Gastrocnemius medialis (tissue), 4 donors: ENCODE measurements at regions not wholly inside any gene's neighbourhood (a gene's known extent, or its start where the extent isn't known, plus 50 kb on each side); places are given as distances from the start of the nearest gene placed in this dataset.

Source experiments
- ATAC-seq, 2 donors: fragments of 150-250 bp; one replicate each; pipeline ENCODE4 v1.9.1; 2016
- DNase-seq, 2 donors: peaks; one replicate each; pipeline ENCODE4 v3.0.0-alpha.2; 2019
- H3K27ac ChIP-seq, 4 donors: fragments of 200-600 bp; sonication (generic); 1 replicate in 1 of 4; 2 replicates in 3 of 4; pipeline ENCODE4 v1.5.1; 2016 to 2018; ENCODE audit warnings: mild to moderate bottlenecking in 2 of 4, moderate library complexity in 1 of 4
- H3K27me3 ChIP-seq, 3 donors: fragments of 200-600 bp; sonication (generic) in 2 of 3; 1 replicate in 1 of 3; 2 replicates in 2 of 3; pipeline versions ENCODE4 v1.5.1 to v1.6.0; 2016 to 2019; ENCODE audit warnings: mild to moderate bottlenecking in 1 of 3, moderate library complexity in 1 of 3
- H3K36me3 ChIP-seq, 2 donors: fragments of 200-600 bp; sonication (generic) in 1 of 2; one replicate each; pipeline ENCODE4 v1.5.1; 2017 to 2018
- H3K4me1 ChIP-seq, 2 donors: fragments of 200-600 bp; sonication (generic) in 1 of 2; one replicate each; pipeline ENCODE4 v1.5.1; 2016 to 2017; ENCODE audit warnings: mild to moderate bottlenecking in 2 of 2
- H3K4me3 ChIP-seq, 4 donors: fragments of 200-600 bp; sonication (generic) in 3 of 4; 1 replicate in 1 of 4; 2 replicates in 3 of 4; pipeline ENCODE4 v1.5.1; 2016 to 2019; ENCODE audit warnings: mild to moderate bottlenecking in 2 of 4
- H3K9me3 ChIP-seq, 3 donors: fragments of 200-600 bp; sonication (generic) in 2 of 3; 1 replicate in 1 of 3; 2 replicates in 2 of 3; pipeline ENCODE4 v1.5.1; 2016 to 2019
- POLR2A ChIP-seq, 2 donors: fragments of 450-650 bp; IDR thresholded peaks; one replicate each; pipeline ENCODE4 v1.6.1; 2017; ENCODE audit warnings: antibody characterized with exemption in 2 of 2, mild to moderate bottlenecking in 2 of 2, moderate library complexity in 2 of 2
- in situ Hi-C, 4 donors: fragments of 200-750 bp; cut with MboI; loops; one replicate each; pipeline versions ENCODE4 v1.15.0 to v1.8.0; 2017; ENCODE audit warnings: low sequenced_read_pairs in 4 of 4
- intact Hi-C: fragments of 100-400 bp; cut with DNase I; formaldehyde crosslinking; loops from one replicate; pipeline ENCODE4 v1.15.1; 2023; ENCODE audit warnings: low total_unique reads
- TF ChIP-seq, protein P1 (sequence below), 5 experiments: fragments of 450-650 bp in 3 of 5; fragments of 200-600 bp in 2 of 5; sonication (generic) in 2 of 5; IDR thresholded peaks in 4 of 5; conservative IDR thresholded peaks in 1 of 5; 1 replicate in 4 of 5; 2 replicates in 1 of 5; pipeline ENCODE4 v1.5.1; 2016 to 2019; ENCODE audit warnings: antibody characterized with exemption in 5 of 5, mild to moderate bottlenecking in 3 of 5, moderate library complexity in 3 of 5

DNA sequence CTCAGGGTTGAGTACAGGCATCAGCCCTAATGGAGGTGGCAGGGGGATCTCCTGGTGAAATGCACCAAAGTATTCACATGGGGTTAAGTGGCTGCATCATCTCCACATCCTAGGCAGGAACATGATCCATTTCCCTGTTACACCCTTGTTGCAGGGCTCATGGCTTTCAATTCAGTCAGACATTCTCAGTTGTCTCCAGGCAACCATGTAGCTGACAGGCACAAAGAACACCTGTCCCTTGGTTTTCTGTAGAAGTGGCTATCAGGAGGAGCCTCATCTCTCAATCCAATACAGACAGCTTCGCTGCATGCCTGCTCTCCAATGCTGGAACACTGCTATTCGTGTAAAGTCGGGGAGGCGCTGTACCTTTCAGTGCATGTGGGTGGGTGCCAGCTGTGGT lies 299.0 kb upstream of the FOXG1 start:
- Histone ChIP-seq H3K27ac (no peak overlapping the region), H3K4me3 (no peak overlapping the region), H3K27me3 (no peaks in the 10 kb centered on the region), H3K4me1 (no peaks in the 10 kb centered on the region), H3K9me3 (no peaks in the 10 kb centered on the region), H3K36me3 (no peaks in the 10 kb centered on the region)
- intact Hi-C loops (no loop called here), in situ Hi-C loops (no loop called here)
- ATAC-seq (no peak), DNase-seq (no peak)
- TF ChIP-seq, protein P1, sequence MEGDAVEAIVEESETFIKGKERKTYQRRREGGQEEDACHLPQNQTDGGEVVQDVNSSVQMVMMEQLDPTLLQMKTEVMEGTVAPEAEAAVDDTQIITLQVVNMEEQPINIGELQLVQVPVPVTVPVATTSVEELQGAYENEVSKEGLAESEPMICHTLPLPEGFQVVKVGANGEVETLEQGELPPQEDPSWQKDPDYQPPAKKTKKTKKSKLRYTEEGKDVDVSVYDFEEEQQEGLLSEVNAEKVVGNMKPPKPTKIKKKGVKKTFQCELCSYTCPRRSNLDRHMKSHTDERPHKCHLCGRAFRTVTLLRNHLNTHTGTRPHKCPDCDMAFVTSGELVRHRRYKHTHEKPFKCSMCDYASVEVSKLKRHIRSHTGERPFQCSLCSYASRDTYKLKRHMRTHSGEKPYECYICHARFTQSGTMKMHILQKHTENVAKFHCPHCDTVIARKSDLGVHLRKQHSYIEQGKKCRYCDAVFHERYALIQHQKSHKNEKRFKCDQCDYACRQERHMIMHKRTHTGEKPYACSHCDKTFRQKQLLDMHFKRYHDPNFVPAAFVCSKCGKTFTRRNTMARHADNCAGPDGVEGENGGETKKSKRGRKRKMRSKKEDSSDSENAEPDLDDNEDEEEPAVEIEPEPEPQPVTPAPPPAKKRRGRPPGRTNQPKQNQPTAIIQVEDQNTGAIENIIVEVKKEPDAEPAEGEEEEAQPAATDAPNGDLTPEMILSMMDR (IDR thresholded peaks at IDR 0.05 in 4 of 5, conservative IDR thresholded peaks at IDR 0.05 in 1 of 5) = no peak

DNA sequence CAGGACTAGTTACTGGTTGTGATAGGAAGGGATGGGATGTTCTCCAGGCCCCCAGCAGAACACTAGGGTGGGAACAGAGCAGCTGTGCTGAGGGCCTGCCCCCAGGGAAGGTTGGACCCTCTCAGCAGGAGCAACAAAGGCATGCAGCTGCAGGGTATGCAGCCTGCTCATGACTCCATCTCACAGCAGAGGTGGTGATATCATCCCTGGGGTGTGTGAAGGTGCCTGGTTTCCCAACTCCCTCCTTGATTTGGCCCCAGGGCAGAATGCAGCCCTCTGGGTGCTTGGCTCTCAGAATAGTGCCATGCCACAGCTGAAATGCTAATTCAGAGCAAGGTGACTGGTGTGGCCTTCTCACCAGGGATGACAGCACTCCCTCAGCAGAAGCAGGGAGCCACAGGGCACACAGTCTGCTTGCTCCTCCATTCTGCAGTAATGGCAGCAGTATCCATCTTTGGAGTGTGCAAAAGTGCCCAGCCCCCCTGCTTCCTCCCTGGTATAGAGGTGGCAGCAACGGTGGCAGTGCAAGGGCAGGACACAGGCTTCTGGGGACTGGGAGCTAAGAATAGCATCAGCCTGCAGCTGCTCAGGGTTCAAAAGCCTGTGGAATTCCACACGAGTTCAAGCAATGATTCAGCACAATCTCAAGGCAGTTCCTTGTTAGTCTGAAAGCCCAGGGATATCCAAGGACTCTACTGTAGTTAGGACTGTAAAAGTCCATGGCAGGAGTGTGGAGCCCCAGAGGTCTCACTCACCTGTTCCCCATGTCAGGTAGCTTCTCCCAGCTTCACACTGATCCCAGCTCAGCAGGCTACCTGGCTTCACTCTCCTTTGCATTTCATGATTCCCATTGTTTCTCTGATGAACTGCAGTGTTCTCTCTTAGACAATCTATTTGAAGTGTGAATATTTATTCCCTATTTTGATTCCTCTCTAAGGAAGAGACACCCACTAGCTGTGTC lies 298.1 kb upstream of the FOXG1 start:
- Histone ChIP-seq H3K36me3 (no peaks in the 10 kb centered on the region), H3K27ac (no peak overlapping the region), H3K4me1 (no peaks in the 10 kb centered on the region), H3K27me3 (no peaks in the 10 kb centered on the region), H3K9me3 (no peaks in the 10 kb centered on the region), H3K4me3 (no peak overlapping the region)
- ATAC-seq (no peak), DNase-seq (no peak)
- intact Hi-C loops (no loop called here), in situ Hi-C loops (no loop called here)
- no peak for TF ChIP-seq POLR2A (IDR thresholded peaks at IDR 0.05)
- TF ChIP-seq, protein P1 (IDR thresholded peaks at IDR 0.05 in 4 of 5, conservative IDR thresholded peaks at IDR 0.05 in 1 of 5) = no peak

DNA sequence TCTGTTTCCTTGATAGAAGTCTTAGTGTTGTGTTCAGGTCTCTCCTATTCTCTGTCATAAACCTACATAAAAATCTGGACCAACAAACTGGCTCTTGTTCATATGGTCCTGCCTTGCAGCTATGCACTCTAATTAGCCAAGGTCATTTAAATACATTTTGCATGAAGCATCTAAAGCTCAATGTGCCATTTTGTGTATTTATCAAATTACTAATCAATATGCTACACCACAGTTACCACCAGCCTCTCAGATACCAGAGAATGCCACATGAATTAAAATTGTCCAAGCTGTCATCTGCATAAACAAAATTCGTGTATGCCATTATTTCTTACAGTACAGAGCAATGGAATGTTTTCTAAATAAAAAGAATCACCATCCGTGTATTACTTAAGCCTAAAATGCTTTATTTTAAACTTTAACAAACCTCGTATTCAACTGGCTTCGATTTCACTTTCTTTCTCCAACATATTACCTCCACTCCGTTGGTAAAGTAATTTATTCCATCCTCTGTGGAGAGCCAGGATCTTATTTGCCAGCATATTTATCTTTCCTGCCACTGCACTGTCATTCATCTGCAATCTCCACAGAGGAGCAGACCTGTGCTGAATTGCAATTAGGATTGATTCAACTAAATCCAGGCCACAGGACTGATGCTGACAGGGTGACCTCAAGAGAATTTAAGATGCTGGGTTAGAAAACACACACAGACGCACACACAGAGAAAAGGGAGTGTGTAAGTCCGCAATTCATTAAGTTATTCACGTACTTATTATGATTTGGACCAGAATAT lies 284.1 kb upstream of the FOXG1 start:
- Histone ChIP-seq H3K36me3 (no peaks in the 10 kb centered on the region), H3K4me3 (no peak overlapping the region), H3K27me3 (no peaks in the 10 kb centered on the region), H3K4me1 (no peaks in the 10 kb centered on the region), H3K27ac (no peak overlapping the region), H3K9me3 (no peaks in the 10 kb centered on the region)
- intact Hi-C loops (no loop called here), in situ Hi-C loops (no loop called here)
- DNase-seq (no peak), ATAC-seq (no peak)
- TF ChIP-seq, protein P1 (IDR thresholded peaks at IDR 0.05 in 4 of 5, conservative IDR thresholded peaks at IDR 0.05 in 1 of 5) = no peak
- TF ChIP-seq POLR2A (IDR thresholded peaks at IDR 0.05) = no peak

DNA sequence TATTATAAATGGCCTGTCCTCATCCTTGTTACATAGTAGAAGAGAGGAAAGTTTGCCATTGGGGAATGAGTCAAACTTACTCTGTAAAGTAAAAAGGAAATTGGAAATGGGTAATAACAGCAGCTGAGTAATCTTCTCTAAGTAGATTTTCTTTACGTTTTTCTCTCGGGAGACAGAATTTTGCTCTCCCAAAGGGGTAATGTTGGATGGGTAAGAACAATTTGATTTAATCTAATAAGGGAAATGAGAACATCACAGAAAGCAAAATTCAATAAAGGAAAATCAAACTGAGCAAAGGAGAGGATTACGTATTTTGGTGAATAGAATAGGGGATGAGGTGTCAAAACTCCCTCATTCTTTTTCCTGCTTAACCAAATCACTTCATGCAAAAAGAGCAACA lies 283.1 kb upstream of the FOXG1 start:
- in situ Hi-C loops = no loop called here
- H3K9me3 ChIP-seq = no peaks in the 10 kb centered on the region
- no peaks in the 10 kb centered on the region for H3K36me3 ChIP-seq
- intact Hi-C loops = no loop called here
- H3K4me1 ChIP-seq = no peaks in the 10 kb centered on the region
- TF ChIP-seq POLR2A (IDR thresholded peaks at IDR 0.05) = no peak
- TF ChIP-seq, protein P1 (IDR thresholded peaks at IDR 0.05 in 4 of 5, conservative IDR thresholded peaks at IDR 0.05 in 1 of 5) = no peak
- ATAC-seq (no peak), DNase-seq (no peak)
- H3K27me3 ChIP-seq = no peaks in the 10 kb centered on the region
- H3K27ac ChIP-seq = no peak overlapping the region
- H3K4me3 ChIP-seq = no peak overlapping the region
